MM.1S (cell line): ENCODE measurements at regions not wholly inside any gene's neighbourhood (a gene's known extent, or its start where the extent isn't known, plus 50 kb on each side); places are given as distances from the start of the nearest gene placed in this dataset.

Experiments used
- EZH2 ChIP-seq: fragments of 300-600 bp; sonication (generic); optimal IDR thresholded peaks from 2 replicates; pipeline ENCODE3; 2017; ENCODE audit warnings: low read depth, mild to moderate bottlenecking, antibody characterized with exemption, low read length, mixed read lengths
- TF ChIP-seq, protein P1 (sequence below): fragments of 300-600 bp; sonication (generic); IDR thresholded peaks from 2 replicates; pipeline ENCODE4 v1.5.1; 2016; ENCODE audit warnings: antibody characterized with exemption, low read length, mixed read lengths

DNA sequence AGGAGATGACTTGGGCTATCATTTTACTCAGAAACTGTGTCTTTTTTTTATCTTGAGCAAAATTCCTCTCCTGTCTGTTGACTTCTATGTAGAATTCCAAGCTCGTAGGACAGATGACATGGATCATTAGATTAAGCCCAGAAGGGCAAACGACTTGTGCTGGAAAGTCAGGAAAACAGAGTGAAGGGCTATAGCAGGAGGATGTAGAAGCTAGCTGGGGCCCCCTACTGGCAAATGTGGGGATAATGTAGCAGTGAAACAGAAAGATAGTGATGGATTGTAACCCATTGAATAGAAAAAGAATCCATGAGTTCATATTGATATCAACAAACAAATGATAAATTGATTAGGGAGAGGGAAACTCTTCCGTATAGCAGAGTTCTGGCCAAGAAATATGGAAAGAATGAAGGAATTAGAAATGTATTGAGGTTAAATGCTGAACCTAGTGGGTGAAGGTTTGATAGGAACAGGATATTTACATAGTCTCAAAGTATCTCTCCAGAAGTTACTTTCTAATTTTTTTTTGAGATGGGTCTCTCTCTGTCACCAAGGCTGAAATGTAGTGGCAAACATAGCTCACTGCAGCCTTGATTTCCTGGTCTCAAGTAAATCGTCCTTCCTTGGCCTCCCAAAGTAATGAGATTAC, 103.6 kb downstream of the LYZL1 start:
- TF ChIP-seq EZH2, result no peak
- TF ChIP-seq, protein P1, sequence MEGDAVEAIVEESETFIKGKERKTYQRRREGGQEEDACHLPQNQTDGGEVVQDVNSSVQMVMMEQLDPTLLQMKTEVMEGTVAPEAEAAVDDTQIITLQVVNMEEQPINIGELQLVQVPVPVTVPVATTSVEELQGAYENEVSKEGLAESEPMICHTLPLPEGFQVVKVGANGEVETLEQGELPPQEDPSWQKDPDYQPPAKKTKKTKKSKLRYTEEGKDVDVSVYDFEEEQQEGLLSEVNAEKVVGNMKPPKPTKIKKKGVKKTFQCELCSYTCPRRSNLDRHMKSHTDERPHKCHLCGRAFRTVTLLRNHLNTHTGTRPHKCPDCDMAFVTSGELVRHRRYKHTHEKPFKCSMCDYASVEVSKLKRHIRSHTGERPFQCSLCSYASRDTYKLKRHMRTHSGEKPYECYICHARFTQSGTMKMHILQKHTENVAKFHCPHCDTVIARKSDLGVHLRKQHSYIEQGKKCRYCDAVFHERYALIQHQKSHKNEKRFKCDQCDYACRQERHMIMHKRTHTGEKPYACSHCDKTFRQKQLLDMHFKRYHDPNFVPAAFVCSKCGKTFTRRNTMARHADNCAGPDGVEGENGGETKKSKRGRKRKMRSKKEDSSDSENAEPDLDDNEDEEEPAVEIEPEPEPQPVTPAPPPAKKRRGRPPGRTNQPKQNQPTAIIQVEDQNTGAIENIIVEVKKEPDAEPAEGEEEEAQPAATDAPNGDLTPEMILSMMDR, result peak; percentile 77
